ENCODE measurements at regions not wholly inside any gene's neighbourhood (a gene's known extent, or its start where the extent isn't known, plus 50 kb on each side); places are given as distances from the start of the nearest gene placed in this dataset.

- no peak for ATAC-seq
- Histone ChIP-seq H3K4me3 (no peak overlapping the region), H3K9me3 (no peaks in the 10 kb centered on the region), H3K36me3 (no peaks in the 10 kb centered on the region), H3K4me1 (no peaks in the 10 kb centered on the region), H3K27ac (no peak overlapping the region), H3K27me3 (no peaks in the 10 kb centered on the region)
- intact Hi-C loops (cut with DNase I; ENCODE audit: low total_unique reads) = no loop called here
- in situ Hi-C loops (cut with MboI; ENCODE audit: low sequenced_read_pairs in 4 of 4) = no loop called here
- no peak for DNase-seq
- TF ChIP-seq CTCF (IDR thresholded peaks at IDR 0.05 in 4 of 5, conservative IDR thresholded peaks at IDR 0.05 in 1 of 5) = no peak
- TF ChIP-seq POLR2A (IDR thresholded peaks at IDR 0.05) = no peak
These were observed 1352.6 kb upstream of the NUDT12 start for GRCh38 chr5:104915226-104915625.

DNA sequence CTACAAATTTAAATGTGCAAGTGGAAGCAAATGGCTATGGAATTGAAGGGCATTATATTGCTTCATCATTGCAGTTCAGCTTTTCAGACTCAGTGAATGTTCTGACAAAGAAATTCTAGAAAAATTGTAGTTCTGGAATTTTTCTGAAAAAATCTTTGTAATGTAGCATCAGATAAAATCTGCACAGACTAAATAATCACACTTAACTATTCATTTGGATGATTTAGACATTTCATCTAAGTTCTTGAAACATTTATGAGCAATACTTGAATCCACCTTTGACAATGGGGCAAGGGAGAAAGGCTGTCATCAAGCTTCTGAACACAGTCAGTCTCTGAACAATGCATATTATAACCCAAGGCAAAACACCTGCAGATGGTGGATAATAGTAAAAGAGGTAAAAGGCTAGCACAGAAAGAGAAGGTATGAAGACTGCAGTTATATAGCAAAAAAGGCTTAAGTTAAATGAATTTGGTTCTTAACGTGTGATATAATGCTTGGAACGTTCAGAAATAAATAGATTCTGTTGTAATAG, 1352.0 kb upstream of the NUDT12 start:
- no peaks in the 10 kb centered on the region for H3K4me1 ChIP-seq
- no peaks in the 10 kb centered on the region for H3K27me3 ChIP-seq
- no peak overlapping the region for H3K4me3 ChIP-seq
- H3K27ac ChIP-seq = no peak overlapping the region
- in situ Hi-C loops (cut with MboI; ENCODE audit: low sequenced_read_pairs in 4 of 4) (no loop called here), intact Hi-C loops (cut with DNase I; ENCODE audit: low total_unique reads) (no loop called here)
- H3K36me3 ChIP-seq = no peaks in the 10 kb centered on the region
- ATAC-seq (no peak), DNase-seq (no peak)
- H3K9me3 ChIP-seq = no peaks in the 10 kb centered on the region
- no peak for TF ChIP-seq CTCF (IDR thresholded peaks at IDR 0.05 in 4 of 5, conservative IDR thresholded peaks at IDR 0.05 in 1 of 5)
- TF ChIP-seq POLR2A (IDR thresholded peaks at IDR 0.05) = no peak

DNA sequence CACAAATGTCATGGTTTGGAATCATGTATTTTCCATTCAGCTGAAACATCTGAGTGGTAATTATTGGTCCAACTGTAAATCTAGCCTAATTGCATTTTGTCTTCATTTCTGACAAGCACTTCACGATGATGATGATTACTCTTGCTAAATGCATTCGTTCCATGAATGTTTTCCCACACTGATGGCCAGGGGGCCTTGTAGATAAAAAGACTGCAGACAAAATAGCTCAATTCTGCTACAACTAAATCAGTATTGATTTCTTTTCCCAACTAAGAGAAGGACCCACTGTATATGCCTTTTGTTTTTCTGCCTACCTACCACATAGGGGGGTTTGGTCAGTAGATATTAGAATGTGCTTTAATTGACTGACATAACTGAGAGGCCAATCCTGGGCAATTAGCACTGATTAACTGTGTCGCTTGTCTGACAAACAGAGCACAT, 1351.3 kb upstream of the NUDT12 start:
- ATAC-seq (no peak), DNase-seq (no peak)
- Histone ChIP-seq H3K36me3 (no peaks in the 10 kb centered on the region), H3K27ac (no peak overlapping the region), H3K4me3 (no peak overlapping the region), H3K4me1 (no peaks in the 10 kb centered on the region), H3K27me3 (no peaks in the 10 kb centered on the region), H3K9me3 (no peaks in the 10 kb centered on the region)
- intact Hi-C loops (cut with DNase I; ENCODE audit: low total_unique reads) (no loop called here), in situ Hi-C loops (cut with MboI; ENCODE audit: low sequenced_read_pairs in 4 of 4) (no loop called here)
- no peak for TF ChIP-seq POLR2A (IDR thresholded peaks at IDR 0.05)
- TF ChIP-seq CTCF (IDR thresholded peaks at IDR 0.05 in 4 of 5, conservative IDR thresholded peaks at IDR 0.05 in 1 of 5) = no peak

GRCh38 chr5:104909803-104910202, 1347.2 kb upstream of the NUDT12 start:
- intact Hi-C loops (cut with DNase I; ENCODE audit: low total_unique reads) (no loop called here), in situ Hi-C loops (cut with MboI; ENCODE audit: low sequenced_read_pairs in 4 of 4) (no loop called here)
- no peak for ATAC-seq
- no peak for DNase-seq
- H3K9me3 ChIP-seq = no peaks in the 10 kb centered on the region
- no peaks in the 10 kb centered on the region for H3K36me3 ChIP-seq
- H3K4me1 ChIP-seq = no peaks in the 10 kb centered on the region
- H3K27me3 ChIP-seq = no peaks in the 10 kb centered on the region
- no peak overlapping the region for H3K27ac ChIP-seq
- no peak overlapping the region for H3K4me3 ChIP-seq
- TF ChIP-seq CTCF (IDR thresholded peaks at IDR 0.05 in 4 of 5, conservative IDR thresholded peaks at IDR 0.05 in 1 of 5) (no peak), POLR2A (IDR thresholded peaks at IDR 0.05) (no peak)

GRCh38 chr5:104904561-104904960, 1342.0 kb upstream of the NUDT12 start:
- Histone ChIP-seq H3K27ac (no peak overlapping the region), H3K36me3 (no peaks in the 10 kb centered on the region), H3K9me3 (no peaks in the 10 kb centered on the region), H3K27me3 (no peaks in the 10 kb centered on the region), H3K4me3 (no peak overlapping the region), H3K4me1 (no peaks in the 10 kb centered on the region)
- TF ChIP-seq POLR2A (IDR thresholded peaks at IDR 0.05) = no peak
- TF ChIP-seq CTCF (IDR thresholded peaks at IDR 0.05 in 4 of 5, conservative IDR thresholded peaks at IDR 0.05 in 1 of 5) = no peak
- ATAC-seq (no peak), DNase-seq (no peak)
- intact Hi-C loops (cut with DNase I; ENCODE audit: low total_unique reads) (no loop called here), in situ Hi-C loops (cut with MboI; ENCODE audit: low sequenced_read_pairs in 4 of 4) (no loop called here)
